NCI-H1417 treated with DMSO at 0.1 percent for 48 hours (cell line): ENCODE measurements at regions not wholly inside any gene's neighbourhood (a gene's known extent, or its start where the extent isn't known, plus 50 kb on each side); places are given as distances from the start of the nearest gene placed in this dataset.
"Not testable (repeated sequence)": the region's sequence is repeated elsewhere in the genome, so short reads cannot be mapped to it uniquely, and the experiment has no call there.

Experiments
- DNase-seq: peaks from one replicate; lab custom pipeline; 2025; lab: John Stamatoyannopoulos, UW

- DNase-seq: no peak
Measured at GRCh38 chr5:92629574-92629973, 951.4 kb downstream of the NR2F1-AS1 start.

GRCh38 chr5:92629000-92629399, 952.0 kb downstream of the NR2F1-AS1 start:
- no peak for DNase-seq

GRCh38 chr5:92627186-92627585, 953.8 kb downstream of the NR2F1-AS1 start:
- DNase-seq: no peak

GRCh38 chr5:92616085-92616484, 964.9 kb downstream of the NR2F1-AS1 start:
- no peak for DNase-seq

- no peak for DNase-seq
Measured at GRCh38 chr5:92613546-92613945, 967.5 kb downstream of the NR2F1-AS1 start.

GRCh38 chr5:92610435-92610834, 970.6 kb downstream of the NR2F1-AS1 start:
- DNase-seq: not testable (repeated sequence)

- no peak for DNase-seq
Measured at GRCh38 chr5:92605591-92605990, 975.4 kb downstream of the NR2F1-AS1 start.

- no peak for DNase-seq
Measured at GRCh38 chr5:92599217-92599810, 981.7 kb downstream of the NR2F1-AS1 start.

GRCh38 chr5:92594031-92594430, 987.0 kb downstream of the NR2F1-AS1 start:
- no peak for DNase-seq

GRCh38 chr5:92588876-92589275, 992.1 kb downstream of the NR2F1-AS1 start:
- DNase-seq: no peak

- DNase-seq: no peak
Measured at GRCh38 chr5:92581690-92582089, 999.3 kb downstream of the NR2F1-AS1 start.

GRCh38 chr5:92581249-92581648, 999.8 kb downstream of the NR2F1-AS1 start:
- no peak for DNase-seq

GRCh38 chr5:92580814-92581213, 1000.2 kb downstream of the NR2F1-AS1 start:
- no peak for DNase-seq

- DNase-seq: no peak
Measured at GRCh38 chr5:92574023-92574422, 1007.0 kb downstream of the NR2F1-AS1 start.

- DNase-seq: no peak
Measured at GRCh38 chr5:92568522-92568921, 1012.5 kb downstream of the NR2F1-AS1 start.

- DNase-seq: no peak
Measured at GRCh38 chr5:92567831-92568450, 1013.1 kb downstream of the NR2F1-AS1 start.

- DNase-seq: no peak
Measured at GRCh38 chr5:92566113-92566786, 1014.8 kb downstream of the NR2F1-AS1 start.

GRCh38 chr5:92565673-92566072, 1015.3 kb downstream of the NR2F1-AS1 start:
- DNase-seq: no peak

- DNase-seq: no peak
Measured at GRCh38 chr5:92562065-92562464, 1019.0 kb downstream of the NR2F1-AS1 start.

- no peak for DNase-seq
Measured at GRCh38 chr5:92561411-92561959, 1019.5 kb downstream of the NR2F1-AS1 start.

GRCh38 chr5:92560698-92561401, 1020.2 kb downstream of the NR2F1-AS1 start:
- no peak for DNase-seq

- no peak for DNase-seq
Measured at GRCh38 chr5:92559781-92560180, 1021.2 kb downstream of the NR2F1-AS1 start.

GRCh38 chr5:92559331-92559730, 1021.7 kb downstream of the NR2F1-AS1 start:
- DNase-seq: no peak
